ENCODE measurements at regions not wholly inside any gene's neighbourhood (a gene's known extent, or its start where the extent isn't known, plus 50 kb on each side); places are given as distances from the start of the nearest gene placed in this dataset.
"Not testable (repeated sequence)": the region's sequence is repeated elsewhere in the genome, so short reads cannot be mapped to it uniquely, and the experiment has no call there.

- DNase-seq = no peak
Observed at GRCh38 chr6:3921663-3922062, 72.5 kb downstream of the FAM50B start.

- DNase-seq = not testable (repeated sequence)
Observed at GRCh38 chr6:3922619-3923018, 73.4 kb downstream of the FAM50B start.

- DNase-seq = not testable (repeated sequence)
Observed at GRCh38 chr6:3925223-3926149, 76.3 kb downstream of the FAM50B start.

DNA sequence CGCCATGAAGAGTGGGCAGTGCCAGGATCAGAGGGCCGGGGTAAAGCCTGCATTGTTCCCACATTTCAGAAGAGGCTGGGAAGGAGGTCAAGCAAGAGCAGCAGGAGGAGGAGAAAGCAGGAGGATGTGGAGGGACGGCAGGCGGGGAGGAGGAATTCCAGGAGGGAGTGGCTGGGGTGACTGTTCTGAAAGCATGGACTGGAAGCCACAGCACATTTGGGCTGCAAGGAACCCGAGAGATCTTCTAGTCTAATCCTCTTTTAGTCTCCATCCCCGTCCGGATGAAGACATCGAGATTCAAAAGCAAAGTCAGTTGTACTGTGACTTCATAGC, 76.9 kb downstream of the FAM50B start:
- DNase-seq = no peak

- no peak for DNase-seq
Observed at GRCh38 chr6:3928111-3928510, 78.9 kb downstream of the FAM50B start.

DNA sequence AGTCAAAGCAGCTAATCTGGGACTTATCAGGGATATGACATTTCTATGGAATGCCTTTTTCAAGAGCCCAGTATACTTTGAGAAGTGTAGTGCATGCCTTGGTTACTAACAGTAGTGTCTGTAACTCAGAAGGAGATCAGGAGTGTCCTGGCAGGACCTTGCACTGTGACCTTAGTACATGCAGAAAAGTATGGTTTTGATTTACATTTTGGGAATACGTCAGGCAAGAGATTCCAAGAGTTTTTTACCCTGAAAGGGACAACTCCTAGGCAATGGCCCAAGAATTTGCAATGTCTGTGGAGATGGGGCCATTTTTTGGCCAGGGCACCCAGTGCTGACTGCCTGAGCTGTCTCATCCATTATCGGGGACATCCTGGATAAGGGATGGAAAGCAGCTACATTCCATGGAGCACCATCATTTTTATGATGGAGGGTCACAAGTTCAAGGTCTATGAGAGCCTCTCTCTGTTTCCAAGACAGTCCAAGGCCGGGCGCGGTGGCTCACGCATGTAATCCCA, 80.2 kb downstream of the FAM50B start:
- no peak for DNase-seq

DNA sequence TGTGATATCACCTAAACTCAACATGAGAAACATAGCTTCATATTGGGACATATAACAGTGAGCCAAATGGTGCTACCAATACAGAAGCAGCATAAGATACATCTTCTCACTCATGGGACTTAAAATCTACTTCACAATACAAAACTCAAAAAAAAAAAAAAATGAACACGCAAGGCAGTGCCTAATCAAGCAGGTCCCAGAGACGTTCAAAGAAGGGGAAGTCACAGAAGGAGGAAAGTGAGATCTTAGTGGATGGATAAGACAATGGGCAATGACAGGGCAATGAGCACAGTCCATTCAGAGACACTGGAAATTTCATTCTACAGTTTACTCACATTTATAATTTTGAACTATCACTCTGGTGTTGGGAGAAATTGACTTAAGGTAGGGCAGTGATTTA, 88.3 kb downstream of the FAM50B start:
- no peak for DNase-seq

DNA sequence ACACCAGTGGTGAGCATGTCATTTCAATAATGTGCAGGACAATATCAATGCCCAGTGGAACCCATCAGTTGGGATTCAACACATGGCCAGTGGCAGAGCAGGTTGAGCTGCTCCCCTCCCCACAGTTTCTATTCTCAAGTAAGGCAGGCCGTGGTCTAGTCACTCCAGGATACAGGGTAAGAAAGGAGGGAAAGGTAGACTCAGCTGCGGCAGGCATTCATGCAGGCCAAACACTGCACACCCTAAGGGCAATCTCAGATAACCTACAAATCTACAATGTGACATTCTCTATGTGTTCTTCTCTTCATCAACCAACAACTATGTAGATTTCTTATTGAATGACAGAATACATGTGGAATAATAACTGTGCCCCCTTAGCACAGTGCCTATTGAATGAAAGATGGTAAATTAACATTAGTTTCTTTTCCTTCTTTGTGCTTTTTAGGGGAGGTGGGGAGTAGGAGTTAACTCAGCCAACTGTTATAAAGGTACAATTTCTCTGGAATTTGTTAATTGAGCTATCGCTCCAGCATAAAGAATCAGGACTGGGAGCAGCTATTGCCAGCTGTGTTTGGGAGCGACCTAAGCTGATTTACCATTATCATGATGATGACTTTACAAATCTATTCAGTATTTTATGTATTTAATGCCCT, 89.7 kb downstream of the FAM50B start:
- DNase-seq = no peak

GRCh38 chr6:3939368-3939958, 90.3 kb downstream of the FAM50B start:
- no peak for DNase-seq

DNA sequence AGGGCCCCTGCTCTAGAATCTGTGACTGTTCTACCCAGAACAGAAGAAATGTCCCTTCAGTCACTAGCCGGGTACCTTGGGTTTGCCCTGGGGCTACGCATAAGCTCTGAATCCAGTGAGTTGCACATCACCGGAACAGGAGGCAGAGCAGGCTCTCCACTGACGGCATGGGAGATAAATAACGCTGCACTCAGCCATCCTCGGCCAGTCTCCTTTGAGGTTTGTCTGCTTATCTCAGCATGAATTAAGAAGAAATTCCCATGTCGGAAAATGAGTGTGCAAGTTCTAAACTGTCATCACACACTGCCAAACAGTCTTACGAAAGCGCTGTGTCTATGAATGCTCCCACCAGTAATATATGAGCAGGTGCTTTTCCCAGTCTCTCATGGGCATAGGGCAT, 90.8 kb downstream of the FAM50B start:
- DNase-seq = no peak

- DNase-seq = no peak
Observed at GRCh38 chr6:3940703-3941102, 91.5 kb downstream of the FAM50B start.

GRCh38 chr6:3943331-3943765, 94.2 kb downstream of the FAM50B start:
- DNase-seq = no peak

DNA sequence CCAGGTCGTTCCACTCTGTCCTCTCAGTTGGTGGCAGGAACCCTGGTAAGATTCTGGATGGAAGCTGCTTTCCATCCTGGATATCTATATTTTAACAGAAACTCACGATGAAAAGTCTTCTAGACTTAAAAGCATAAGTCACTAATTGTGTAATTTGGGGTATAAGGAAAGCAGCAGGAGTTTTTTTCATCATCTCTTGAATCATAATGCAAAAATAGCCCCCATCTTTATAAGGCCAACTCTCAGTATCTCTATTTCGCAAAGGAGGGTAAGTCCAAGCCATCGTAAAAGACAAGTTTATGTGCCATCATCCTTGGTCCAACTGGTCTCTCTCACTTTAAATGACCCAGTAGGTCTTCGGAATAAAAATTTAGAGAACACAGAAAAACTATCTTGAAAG, 95.1 kb downstream of the FAM50B start:
- no peak for DNase-seq

- no peak for DNase-seq
Observed at GRCh38 chr6:3946778-3947177, 97.6 kb downstream of the FAM50B start.

GRCh38 chr6:3948866-3949265, 99.7 kb downstream of the FAM50B start:
- DNase-seq = no peak

DNA sequence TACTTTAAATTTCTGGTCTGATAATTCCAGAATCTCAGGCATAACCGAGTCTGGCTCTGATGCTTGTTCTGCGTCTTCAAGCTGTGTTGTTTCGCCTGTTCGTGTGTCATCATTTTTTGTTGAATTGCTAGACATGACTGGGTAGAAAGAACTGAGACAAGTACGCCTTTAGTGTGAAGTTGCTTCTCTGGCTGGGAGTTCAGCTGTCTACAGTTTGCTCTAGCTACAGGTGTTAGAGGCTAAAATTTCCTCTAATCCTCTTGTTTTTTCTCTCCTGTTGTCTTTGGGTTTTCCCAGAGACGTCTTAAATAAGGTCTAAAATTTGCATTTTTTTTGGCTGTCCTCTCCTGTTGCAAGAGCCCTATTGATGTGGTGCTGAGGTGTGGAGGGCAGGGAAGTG, 100.3 kb downstream of the FAM50B start:
- no peak for DNase-seq

DNA sequence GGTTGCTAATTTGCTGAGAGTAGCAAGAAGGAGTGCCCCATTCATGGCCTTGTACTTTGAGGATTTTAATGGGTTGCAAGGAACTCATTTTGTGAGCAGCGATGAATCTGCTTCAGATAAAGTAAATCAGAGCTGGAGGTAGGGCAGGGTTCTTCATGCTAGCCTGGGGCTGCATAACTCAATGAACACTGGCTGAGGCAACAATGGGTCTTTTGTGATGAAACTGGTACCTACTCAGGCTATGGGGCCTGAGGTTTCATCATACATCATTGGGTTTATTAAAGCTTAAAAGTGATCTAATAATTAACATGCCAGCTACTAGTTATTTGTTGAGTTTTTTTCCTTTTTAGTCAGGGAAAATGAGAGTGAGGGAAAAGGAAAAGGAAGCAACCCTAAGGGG, 106.9 kb downstream of the FAM50B start:
- DNase-seq = no peak

DNA sequence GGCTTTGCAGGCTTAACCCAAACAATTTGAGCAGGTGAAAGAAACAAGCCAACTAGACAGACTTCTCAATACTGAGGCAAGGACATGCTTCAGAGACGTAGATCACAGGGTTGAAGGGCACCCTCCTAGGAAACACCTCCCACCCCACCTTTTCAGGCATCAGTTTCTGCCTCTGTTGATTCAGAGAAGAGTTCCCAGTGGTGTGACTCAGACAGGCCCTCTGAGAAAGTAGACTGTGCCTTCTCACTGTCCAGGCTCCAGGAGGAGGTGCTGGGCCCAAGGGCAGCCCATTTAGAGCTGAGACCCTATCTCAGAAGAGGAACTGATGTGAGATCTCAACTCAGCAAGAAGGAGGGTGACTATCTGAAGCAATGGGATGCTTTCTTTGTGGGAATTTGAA, 108.1 kb downstream of the FAM50B start:
- no peak for DNase-seq

DNA sequence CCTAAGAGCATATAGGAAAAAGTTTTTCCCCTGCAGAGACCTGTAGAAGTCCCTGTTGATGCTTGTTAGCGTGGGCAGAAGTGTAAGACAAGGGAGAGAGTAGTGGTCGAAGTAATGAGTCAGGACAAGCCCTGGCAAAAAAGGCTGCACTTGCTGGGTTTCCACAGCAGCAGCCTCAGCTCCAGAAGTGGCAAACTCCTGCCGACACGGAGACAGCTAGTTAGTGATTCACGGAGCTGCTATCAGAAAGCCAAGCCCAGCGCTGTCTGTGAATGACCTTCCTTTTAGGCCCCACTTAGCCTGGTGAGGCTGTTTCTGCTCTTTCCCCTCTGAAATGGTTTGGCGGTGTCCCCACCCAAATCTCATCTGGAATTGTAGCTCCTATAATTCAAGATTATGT, 109.1 kb downstream of the FAM50B start:
- DNase-seq = no peak

GRCh38 chr6:3959385-3959784, 110.2 kb downstream of the FAM50B start:
- no peak for DNase-seq

DNA sequence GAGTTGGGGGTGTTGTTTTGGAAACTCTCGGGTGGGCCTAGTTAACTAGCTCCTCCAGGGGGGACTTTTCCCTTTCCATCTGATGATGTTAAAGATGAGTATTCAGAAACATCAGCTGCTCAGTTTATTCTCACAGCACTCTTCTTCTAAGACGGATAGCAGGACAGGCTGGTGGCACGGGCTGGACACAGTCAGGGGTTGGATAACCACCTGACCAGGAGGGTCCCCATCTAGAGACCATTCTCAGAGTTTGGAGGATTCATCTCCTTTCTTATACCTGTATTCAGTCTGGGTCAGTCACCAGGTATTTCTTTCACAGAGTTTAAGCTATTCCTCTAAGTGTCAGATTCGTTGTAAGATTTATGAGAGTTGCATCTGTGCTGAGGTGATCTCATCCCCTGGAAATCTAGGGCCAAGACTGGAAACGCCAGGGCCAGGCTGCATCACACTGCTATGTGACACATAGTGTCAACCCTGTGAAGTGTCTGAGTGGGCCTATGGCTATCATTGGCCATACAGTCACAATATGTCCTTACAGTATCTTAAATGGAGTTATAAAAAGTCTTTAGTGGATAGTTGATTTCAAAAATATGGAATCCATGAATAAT, 111.7 kb downstream of the FAM50B start:
- DNase-seq = no peak

- DNase-seq = no peak
Observed at GRCh38 chr6:3961581-3962215, 112.5 kb downstream of the FAM50B start.

Data from CD4-positive, alpha-beta T cell treated with Interleukin-12 subunit alpha and Interleukin-12 subunit beta, for 1 hour (primary cell).